GM23248 (cell line): ENCODE measurements at regions not wholly inside any gene's neighbourhood (a gene's known extent, or its start where the extent isn't known, plus 50 kb on each side); places are given as distances from the start of the nearest gene placed in this dataset.

Source experiments
- DNase-seq: peaks from one replicate; pipeline ENCODE4 v3.0.0-alpha.2; 2015
- H2AFZ ChIP-seq: fragments of 200-600 bp; sonication (generic); 2 replicates; pipeline ENCODE4 v1.6.1; 2016; ENCODE audit warnings: antibody characterized with exemption
- H3F3A ChIP-seq: fragments of 200-600 bp; sonication (generic); 2 replicates; pipeline ENCODE4 v1.6.1; 2016; ENCODE audit warnings: mild to moderate bottlenecking, antibody characterized with exemption, mixed run types; ENCODE audit not compliant: insufficient read depth
- H3K27ac ChIP-seq: fragments of 200-600 bp; sonication (generic); 2 replicates; pipeline ENCODE4 v1.5.1; 2016; ENCODE audit warnings: mild to moderate bottlenecking
- H3K27me3 ChIP-seq: fragments of 200-600 bp; sonication (generic); replicated peaks from 2 replicates; pipeline ENCODE4 v1.6.1; 2016; ENCODE audit warnings: mild to moderate bottlenecking; ENCODE audit not compliant: insufficient read depth
- H3K36me3 ChIP-seq: fragments of 200-600 bp; sonication (generic); 2 replicates; pipeline ENCODE4 v1.6.1; 2016; ENCODE audit warnings: low read depth, mild to moderate bottlenecking
- H3K4me1 ChIP-seq: fragments of 200-600 bp; sonication (generic); 2 replicates; pipeline ENCODE4 v1.6.1; 2016; ENCODE audit warnings: mild to moderate bottlenecking; ENCODE audit not compliant: insufficient read depth
- H3K4me2 ChIP-seq: fragments of 200-600 bp; sonication (generic); one replicate; pipeline ENCODE4 v1.6.1; 2016; ENCODE audit warnings: mild to moderate bottlenecking; ENCODE audit not compliant: unreplicated experiment
- H3K4me3 ChIP-seq: fragments of 200-600 bp; sonication (generic); 2 replicates; pipeline ENCODE4 v1.5.1; 2016; ENCODE audit warnings: mild to moderate bottlenecking
- H3K79me2 ChIP-seq: fragments of 200-600 bp; sonication (generic); 2 replicates; pipeline ENCODE4 v1.6.1; 2016; ENCODE audit warnings: mild to moderate bottlenecking; ENCODE audit not compliant: insufficient read depth
- H3K9ac ChIP-seq: fragments of 200-600 bp; sonication (generic); 2 replicates; pipeline ENCODE4 v1.6.1; 2016; ENCODE audit warnings: mild to moderate bottlenecking
- H3K9me2 ChIP-seq: fragments of 200-600 bp; sonication (generic); 2 replicates; pipeline ENCODE4 v1.6.1; 2016; ENCODE audit warnings: mixed run types, mild to moderate bottlenecking, moderate library complexity; ENCODE audit not compliant: insufficient read depth
- H3K9me3 ChIP-seq: fragments of 200-600 bp; sonication (generic); one replicate; pipeline ENCODE4 v1.6.1; 2017; ENCODE audit warnings: low read depth
- H4K20me1 ChIP-seq: fragments of 200-600 bp; sonication (generic); 2 replicates; pipeline ENCODE4 v1.6.0; 2016; ENCODE audit not compliant: insufficient read depth
- EZH2 ChIP-seq: fragments of 200-600 bp; sonication (generic); IDR thresholded peaks from 2 replicates; pipeline ENCODE4 v1.6.1; 2018; ENCODE audit warnings: antibody characterized with exemption, mild to moderate bottlenecking; ENCODE audit not compliant: insufficient read depth, poor library complexity, severe bottlenecking
- EZH2phosphoT487 ChIP-seq: fragments of 200-600 bp; sonication (generic); IDR thresholded peaks from 2 replicates; pipeline ENCODE4 v1.6.1; 2018; ENCODE audit warnings: antibody characterized with exemption, moderate library complexity, mild to moderate bottlenecking, low read depth; ENCODE audit not compliant: insufficient read depth
- WGBS, 2 experiments: methylation state at CpG; one replicate each; pipeline ENCODE4 v1.1.6; 2015 to 2017; ENCODE audit warnings: low lambda C conversion rate in 2 of 2, low coverage in 1 of 2; ENCODE audit errors: missing lambda C conversion rate in 2 of 2; 5-methylcytosine and 5-hydroxymethylcytosine counted together
- in situ Hi-C: fragments of 300-500 bp; cut with MboI; formaldehyde crosslinking; loops from 2 replicates; pipeline ENCODE4 v1.15.0; 2020

GRCh38 chr2:234753701-234754100 is 198.1 kb upstream of the SH3BP4 start:
- Histone ChIP-seq H3F3A (no peaks in the 10 kb centered on the region), H3K4me3 (no peak overlapping the region), H2AFZ (no peak overlapping the region), H3K9ac (no peak overlapping the region), H3K27ac (no peak overlapping the region), H3K36me3 (no peaks in the 10 kb centered on the region), H3K79me2 (no peaks in the 10 kb centered on the region), H3K4me1 (no peaks in the 10 kb centered on the region; the same call in 1 of the 2 replicates), H3K4me2 (no peak overlapping the region), H3K9me3 (no peaks in the 10 kb centered on the region), H3K27me3 (no peaks in the 10 kb centered on the region), H3K9me2 (no peaks in the 10 kb centered on the region), H4K20me1 (no peaks in the 10 kb centered on the region)
- 52 to 55% methylated on average over 4 of the region's 4 CpGs for WGBS, 2 experiments
- DNase-seq: no peak
- TF ChIP-seq EZH2phosphoT487: no peak
- no peak for TF ChIP-seq EZH2
- in situ Hi-C loops: no loop called here

DNA sequence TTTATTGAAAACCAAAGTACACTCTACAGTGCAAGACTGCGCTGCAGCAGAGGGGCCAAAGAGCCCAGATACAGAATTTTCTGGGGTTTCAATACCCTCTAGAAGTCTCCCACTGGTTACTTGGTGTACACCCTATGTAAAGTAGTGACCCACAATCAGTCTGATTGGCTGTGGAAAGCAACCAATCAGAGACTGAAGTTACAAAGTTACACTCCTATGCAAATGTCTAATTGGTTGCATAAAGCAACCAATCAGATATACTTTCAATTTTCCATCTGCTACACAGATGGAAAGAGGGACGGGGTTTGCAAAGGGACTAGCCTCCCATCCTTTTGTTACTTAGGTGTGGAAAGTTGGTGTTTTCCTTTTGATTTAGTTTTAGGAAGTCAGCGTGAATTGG is 198.9 kb upstream of the SH3BP4 start:
- H3K27ac ChIP-seq: no peak overlapping the region
- WGBS, 2 experiments: 69 to 77% methylated on average over 3 of the region's 3 CpGs

DNA sequence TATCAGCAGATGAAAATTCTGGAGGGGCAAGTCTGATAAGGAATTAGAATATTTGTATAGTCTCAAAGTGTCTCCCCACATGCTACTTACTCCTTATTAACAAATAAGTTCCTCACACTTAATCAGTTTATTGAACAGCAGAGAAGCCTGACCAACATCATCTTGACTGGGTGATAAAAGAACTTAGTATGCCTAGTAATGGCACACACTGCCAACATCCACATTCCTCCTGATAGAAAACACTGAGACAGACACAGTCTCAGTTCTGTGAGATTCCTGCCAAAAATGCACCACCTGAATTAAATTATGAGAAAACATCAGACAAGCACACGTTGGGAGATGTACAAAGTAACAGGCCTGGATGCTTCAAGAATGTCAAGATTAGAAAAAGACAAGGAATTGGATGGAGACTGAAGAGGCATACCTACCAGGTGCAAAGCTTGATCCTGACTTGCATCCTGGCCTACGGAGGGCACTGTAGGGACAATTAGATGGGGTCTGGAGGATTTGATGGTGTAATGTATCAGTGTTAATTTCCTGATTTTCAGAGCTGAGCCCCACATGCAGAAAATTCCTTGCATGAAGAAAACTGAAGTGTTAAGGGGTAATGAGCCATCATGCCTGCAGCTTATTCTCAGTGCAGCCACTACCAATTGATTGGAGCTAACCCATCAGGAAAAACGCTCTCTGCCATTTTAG is 200.4 kb upstream of the SH3BP4 start:
- TF ChIP-seq EZH2 (no peak), EZH2phosphoT487 (no peak)
- Histone ChIP-seq H2AFZ (no peak overlapping the region), H3K9me3 (no peaks in the 10 kb centered on the region), H3K27me3 (no peaks in the 10 kb centered on the region), H3K36me3 (no peaks in the 10 kb centered on the region), H3K4me1 (peaks cover 8% of the 10 kb centered on the region), H3F3A (no peaks in the 10 kb centered on the region), H3K79me2 (no peaks in the 10 kb centered on the region), H3K9me2 (no peaks in the 10 kb centered on the region), H3K27ac (no peak overlapping the region), H4K20me1 (no peaks in the 10 kb centered on the region), H3K4me3 (no peak overlapping the region), H3K4me2 (no peak overlapping the region), H3K9ac (no peak overlapping the region)
- in situ Hi-C loops: no loop called here
- 32 to 34% methylated on average over 3 of the region's 3 CpGs for WGBS, 2 experiments
- peak; percentile 24 for DNase-seq

More for the DNA sequence above, 198.9 kb upstream of the SH3BP4 start:
- no peak for DNase-seq
- H3K4me3 ChIP-seq: no peak overlapping the region
- no peak for TF ChIP-seq EZH2
- no peak for TF ChIP-seq EZH2phosphoT487
- no peaks in the 10 kb centered on the region for H3F3A ChIP-seq
- H3K4me1 ChIP-seq: no peaks in the 10 kb centered on the region; the same call in 1 of the 2 replicates
- no peak overlapping the region for H3K4me2 ChIP-seq
- no peaks in the 10 kb centered on the region for H3K27me3 ChIP-seq
- no peaks in the 10 kb centered on the region for H3K79me2 ChIP-seq
- in situ Hi-C loops: no loop called here
- H3K36me3 ChIP-seq: no peaks in the 10 kb centered on the region
- H3K9ac ChIP-seq: no peak overlapping the region
- H3K9me2 ChIP-seq: no peaks in the 10 kb centered on the region
- H4K20me1 ChIP-seq: no peaks in the 10 kb centered on the region
- no peaks in the 10 kb centered on the region for H3K9me3 ChIP-seq
- no peak overlapping the region for H2AFZ ChIP-seq

DNA sequence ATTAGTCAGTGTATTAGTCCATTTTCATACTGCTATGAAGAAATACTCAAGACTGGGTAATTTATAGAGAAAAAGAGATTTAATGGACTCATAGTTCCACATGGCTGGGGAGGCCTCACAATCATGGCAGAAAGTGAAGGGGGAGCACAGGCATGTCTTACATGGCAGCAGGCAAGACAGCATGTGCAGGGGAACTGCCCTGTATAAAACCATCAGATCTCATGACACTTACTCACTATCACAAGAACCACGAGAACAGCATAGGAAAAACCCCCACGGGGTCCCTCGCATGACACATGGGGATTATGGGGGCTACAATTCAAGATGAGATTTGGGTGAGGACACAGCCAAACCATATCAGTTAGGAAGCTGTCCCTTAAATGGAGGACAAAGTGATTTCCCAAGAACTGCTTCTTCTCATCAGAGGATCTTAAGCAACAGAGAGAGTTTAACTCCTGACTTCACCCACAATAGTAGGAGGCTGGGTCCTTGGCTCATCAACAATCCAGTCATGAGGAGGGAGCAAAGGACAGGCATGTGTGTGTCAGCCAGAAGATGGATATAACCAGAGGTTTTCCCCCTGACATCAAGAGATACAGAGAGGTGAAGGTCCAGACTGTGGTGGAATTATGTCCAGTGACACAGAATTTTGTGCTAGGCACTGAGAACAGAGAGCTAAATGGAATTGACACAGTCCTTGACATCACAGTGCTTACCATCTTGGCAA is 203.8 kb upstream of the SH3BP4 start:
- H3K9me3 ChIP-seq: no peaks in the 10 kb centered on the region
- no peak for TF ChIP-seq EZH2phosphoT487
- TF ChIP-seq EZH2: no peak
- WGBS, 2 experiments: 94 to 97% methylated on average over 3 of the region's 3 CpGs
- 0 out of 2 replicates have a peak overlapping the region, but pooled peaks have one; percentile 11 for H3K27ac ChIP-seq
- H3K79me2 ChIP-seq: no peaks in the 10 kb centered on the region
- no peak overlapping the region for H2AFZ ChIP-seq
- no peaks in the 10 kb centered on the region for H3K9me2 ChIP-seq
- DNase-seq: peak; percentile 42
- H3K27me3 ChIP-seq: no peaks in the 10 kb centered on the region
- H3F3A ChIP-seq: no peaks in the 10 kb centered on the region
- no peaks in the 10 kb centered on the region for H4K20me1 ChIP-seq
- H3K4me2 ChIP-seq: no peak overlapping the region
- in situ Hi-C loops: no loop called here
- no peak overlapping the region for H3K4me3 ChIP-seq
- peaks cover 8% of the 10 kb centered on the region for H3K4me1 ChIP-seq
- no peaks in the 10 kb centered on the region for H3K36me3 ChIP-seq
- no peak overlapping the region for H3K9ac ChIP-seq
